Neural cell (in vitro differentiated cells): ENCODE measurements at regions not wholly inside any gene's neighbourhood (a gene's known extent, or its start where the extent isn't known, plus 50 kb on each side); places are given as distances from the start of the nearest gene placed in this dataset.

ENCODE experiments used
- H2AFZ ChIP-seq: fragments of 200-600, 300-800 bp; sonication (generic), shearing (Covaris generic); 2 replicates; pipeline ENCODE4 v1.6.0; 2014; ENCODE audit warnings: low read depth, mild to moderate bottlenecking, antibody characterized with exemption, low read length, moderate library complexity
- H3F3A ChIP-seq: fragments of 200-600 bp; shearing (Covaris generic); 2 replicates; pipeline ENCODE4 v1.6.1; 2016; ENCODE audit warnings: mild to moderate bottlenecking, moderate library complexity, mixed read lengths, antibody characterized with exemption, low read length; ENCODE audit not compliant: insufficient read depth, poor library complexity, severe bottlenecking
- H3K27ac ChIP-seq: fragments of 200-600, 300-800 bp; sonication (generic), shearing (Covaris generic); 2 replicates; pipeline ENCODE4 v1.5.1; 2014; ENCODE audit warnings: mild to moderate bottlenecking, low read length, moderate library complexity
- H3K27me3 ChIP-seq: fragments of 300-800, 200-600 bp; sonication (generic), shearing (Covaris generic); 2 replicates; pipeline ENCODE4 v1.6.0; 2014; ENCODE audit warnings: mild to moderate bottlenecking, low read depth, low read length, moderate library complexity; ENCODE audit not compliant: insufficient read depth
- H3K36me3 ChIP-seq: fragments of 300-800, 200-600 bp; sonication (generic), shearing (Covaris generic); 2 replicates; pipeline ENCODE4 v1.5.1; 2014; ENCODE audit warnings: mild to moderate bottlenecking, antibody characterized with exemption, low read length, moderate library complexity; ENCODE audit not compliant: insufficient read depth
- H3K4me2 ChIP-seq: fragments of 300-800, 200-600 bp; sonication (generic), shearing (Covaris generic); 2 replicates; pipeline ENCODE4 v1.6.0; 2014; ENCODE audit warnings: mild to moderate bottlenecking, low read length
- H3K4me3 ChIP-seq: fragments of 300-800, 200-600 bp; sonication (generic), shearing (Covaris generic); 2 replicates; pipeline ENCODE4 v1.5.1; 2014; ENCODE audit warnings: mild to moderate bottlenecking, low read length, moderate library complexity
- H3K79me2 ChIP-seq: fragments of 200-600 bp; shearing (Covaris generic); replicated peaks from 2 replicates; pipeline ENCODE4 v1.6.0; 2014; ENCODE audit warnings: mild to moderate bottlenecking, low read length, moderate library complexity; ENCODE audit not compliant: insufficient read depth
- H3K9ac ChIP-seq: fragments of 300-800, 200-600 bp; sonication (generic), shearing (Covaris generic); 2 replicates; pipeline ENCODE4 v1.6.1; 2016; ENCODE audit warnings: mild to moderate bottlenecking, low read length, mixed read lengths
- H3K9me2 ChIP-seq: fragments of 200-600 bp; shearing (Covaris generic); 2 replicates; pipeline ENCODE4 v1.6.1; 2016; ENCODE audit warnings: mild to moderate bottlenecking, low read length, mixed read lengths; ENCODE audit not compliant: insufficient read depth
- H3K9me3 ChIP-seq: fragments of 200-600, 300-800 bp; sonication (generic), shearing (Covaris generic); 2 replicates; pipeline ENCODE4 v1.6.1; 2016; ENCODE audit warnings: mild to moderate bottlenecking, mixed run types, low read length, moderate library complexity, mixed read lengths
- H4K20me1 ChIP-seq: fragments of 200-600 bp; shearing (Covaris generic); 2 replicates; pipeline ENCODE4 v1.6.1; 2016; ENCODE audit warnings: mild to moderate bottlenecking, mixed run types; ENCODE audit not compliant: insufficient read depth
- CTCF ChIP-seq: fragments of 450-650 bp; IDR thresholded peaks from 2 replicates; pipeline ENCODE4 v1.5.1; 2014; ENCODE audit warnings: antibody characterized with exemption, mild to moderate bottlenecking, moderate library complexity; ENCODE audit not compliant: poor library complexity, severe bottlenecking
- EP300 ChIP-seq: fragments of 450-650 bp; conservative IDR thresholded peaks from 2 replicates; pipeline ENCODE4 v1.6.1; 2014; ENCODE audit warnings: antibody characterized with exemption, mild to moderate bottlenecking, moderate library complexity; ENCODE audit not compliant: poor library complexity, severe bottlenecking
- EZH2 ChIP-seq: fragments of 200-600, 300-800 bp; shearing (Covaris generic), sonication (generic); IDR thresholded peaks from 2 replicates; pipeline ENCODE4 v1.6.1; 2014; ENCODE audit warnings: antibody characterized with exemption, low read length, borderline replicate concordance, mild to moderate bottlenecking; ENCODE audit not compliant: insufficient read depth, poor library complexity, severe bottlenecking
- MXI1 ChIP-seq: fragments of 450-650 bp; conservative IDR thresholded peaks from 2 replicates; pipeline ENCODE4 v1.6.1; 2014; ENCODE audit warnings: antibody characterized with exemption, mild to moderate bottlenecking; ENCODE audit not compliant: poor library complexity, severe bottlenecking
- POLR2AphosphoS5 ChIP-seq: IDR thresholded peaks from 2 replicates; pipeline ENCODE4 v1.6.1; 2012
- RAD21 ChIP-seq: fragments of 450-650 bp; conservative IDR thresholded peaks from 2 replicates; pipeline ENCODE4 v1.6.1; 2014; ENCODE audit warnings: antibody characterized with exemption, mild to moderate bottlenecking, moderate library complexity
- REST ChIP-seq: IDR thresholded peaks from 2 replicates; pipeline ENCODE4 v1.6.1; 2012; ENCODE audit warnings: borderline replicate concordance
- SMC3 ChIP-seq: fragments of 450-650 bp; conservative IDR thresholded peaks from 2 replicates; pipeline ENCODE4 v1.6.1; 2014; ENCODE audit warnings: antibody characterized with exemption, mild to moderate bottlenecking, moderate library complexity; ENCODE audit not compliant: poor library complexity
- TAF1 ChIP-seq: IDR thresholded peaks from 2 replicates; pipeline ENCODE4 v1.6.1; 2012; ENCODE audit warnings: low read depth

GRCh38 chr21:38957575-38958322, 152.0 kb downstream of the ETS2 start:
- Histone ChIP-seq H4K20me1 (no peaks in the 10 kb centered on the region), H3K4me2 (no peak overlapping the region), H2AFZ (no peak overlapping the region), H3K36me3 (no peaks in the 10 kb centered on the region), H3F3A (no peaks in the 10 kb centered on the region), H3K79me2 (no peaks in the 10 kb centered on the region), H3K9me3 (no peaks in the 10 kb centered on the region), H3K9me2 (no peaks in the 10 kb centered on the region), H3K27ac (no peak overlapping the region), H3K4me3 (no peak overlapping the region), H3K27me3 (no peaks in the 10 kb centered on the region), H3K9ac (no peak overlapping the region)
- TF ChIP-seq POLR2AphosphoS5 = no peak
- no peak for TF ChIP-seq SMC3
- no peak for TF ChIP-seq MXI1
- no peak for TF ChIP-seq CTCF
- TF ChIP-seq EP300 = no peak
- no peak for TF ChIP-seq EZH2
- TF ChIP-seq RAD21 = no peak
- no peak for TF ChIP-seq TAF1
- TF ChIP-seq REST = no peak

- Histone ChIP-seq H3K9ac (no peak overlapping the region), H3K4me2 (no peak overlapping the region), H3K27me3 (no peaks in the 10 kb centered on the region), H3K9me3 (no peaks in the 10 kb centered on the region), H4K20me1 (no peaks in the 10 kb centered on the region), H3F3A (no peaks in the 10 kb centered on the region), H3K27ac (no peak overlapping the region), H3K36me3 (no peaks in the 10 kb centered on the region), H3K4me3 (no peak overlapping the region), H3K79me2 (no peaks in the 10 kb centered on the region), H2AFZ (no peak overlapping the region), H3K9me2 (no peaks in the 10 kb centered on the region)
- no peak for TF ChIP-seq POLR2AphosphoS5
- TF ChIP-seq REST = no peak
- TF ChIP-seq CTCF = no peak
- TF ChIP-seq RAD21 = no peak
- TF ChIP-seq EP300 = no peak
- TF ChIP-seq TAF1 = no peak
- no peak for TF ChIP-seq EZH2
These were observed 151.3 kb downstream of the ETS2 start for GRCh38 chr21:38956856-38957571.
